ENCODE measurements at regions not wholly inside any gene's neighbourhood (a gene's known extent, or its start where the extent isn't known, plus 50 kb on each side); places are given as distances from the start of the nearest gene placed in this dataset.

- H3K4me3 ChIP-seq (ENCODE audit: low read length), result no peak overlapping the region
- no peaks in the 10 kb centered on the region for H3K9me3 ChIP-seq (replicated peaks; ENCODE audit: insufficient read depth, low read length)
- no peak overlapping the region for H2AFZ ChIP-seq (ENCODE audit: low read length)
- H3K4me1 ChIP-seq (ENCODE audit: low read length), result no peaks in the 10 kb centered on the region
- TF ChIP-seq CTCF (IDR thresholded peaks at IDR 0.05; ENCODE audit: low read length) (no peak), EZH2phosphoT487 (IDR thresholded peaks at IDR 0.05; ENCODE audit: low read length) (no peak), EZH2 (optimal IDR thresholded peaks at IDR 0.05; ENCODE audit: low read depth, low read length) (no peak)
- H3K9me2 ChIP-seq (replicated peaks; ENCODE audit: insufficient read depth, low read length), result no peaks in the 10 kb centered on the region
- H3K36me3 ChIP-seq (replicated peaks; ENCODE audit: insufficient read depth, low read length), result no peaks in the 10 kb centered on the region
- no peak for DNase-seq
- H3K27ac ChIP-seq (ENCODE audit: low read length), result no peak overlapping the region
- no peaks in the 10 kb centered on the region for H4K20me1 ChIP-seq (ENCODE audit: insufficient read depth, low read length)
- no peaks in the 10 kb centered on the region for H3F3A ChIP-seq (ENCODE audit: insufficient read depth, low read length)
- H3K79me2 ChIP-seq (ENCODE audit: low read length), result no peaks in the 10 kb centered on the region
- H3K27me3 ChIP-seq (replicated peaks; ENCODE audit: insufficient read depth, low read length), result no peaks in the 10 kb centered on the region
- no peak overlapping the region for H3K9ac ChIP-seq (ENCODE audit: low read length)
- no peak overlapping the region for H3K4me2 ChIP-seq (ENCODE audit: low read depth, low read length)
Measured at GRCh38 chr4:180618396-180618795, 1624.8 kb upstream of the TENM3 start.

GRCh38 chr4:180619440-180619839, 1623.8 kb upstream of the TENM3 start:
- no peak overlapping the region for H3K27ac ChIP-seq (ENCODE audit: low read length)
- H3K4me3 ChIP-seq (ENCODE audit: low read length), result no peak overlapping the region
- no peak for TF ChIP-seq CTCF (IDR thresholded peaks at IDR 0.05; ENCODE audit: low read length)
- TF ChIP-seq EZH2phosphoT487 (IDR thresholded peaks at IDR 0.05; ENCODE audit: low read length), result no peak
- no peak for TF ChIP-seq EZH2 (optimal IDR thresholded peaks at IDR 0.05; ENCODE audit: low read depth, low read length)
- no peaks in the 10 kb centered on the region for H3K36me3 ChIP-seq (replicated peaks; ENCODE audit: insufficient read depth, low read length)
- no peak for DNase-seq
- H3K9me2 ChIP-seq (replicated peaks; ENCODE audit: insufficient read depth, low read length), result no peaks in the 10 kb centered on the region
- H3K4me2 ChIP-seq (ENCODE audit: low read depth, low read length), result no peak overlapping the region
- H4K20me1 ChIP-seq (ENCODE audit: insufficient read depth, low read length), result no peaks in the 10 kb centered on the region
- no peaks in the 10 kb centered on the region for H3K9me3 ChIP-seq (replicated peaks; ENCODE audit: insufficient read depth, low read length)
- H3K9ac ChIP-seq (ENCODE audit: low read length), result no peak overlapping the region
- H3K27me3 ChIP-seq (replicated peaks; ENCODE audit: insufficient read depth, low read length), result no peaks in the 10 kb centered on the region
- no peaks in the 10 kb centered on the region for H3K79me2 ChIP-seq (ENCODE audit: low read length)
- no peak overlapping the region for H2AFZ ChIP-seq (ENCODE audit: low read length)
- no peaks in the 10 kb centered on the region for H3K4me1 ChIP-seq (ENCODE audit: low read length)
- H3F3A ChIP-seq (ENCODE audit: insufficient read depth, low read length), result no peaks in the 10 kb centered on the region

- H3K36me3 ChIP-seq (replicated peaks; ENCODE audit: insufficient read depth, low read length), result no peaks in the 10 kb centered on the region
- no peak overlapping the region for H3K4me2 ChIP-seq (ENCODE audit: low read depth, low read length)
- H2AFZ ChIP-seq (ENCODE audit: low read length), result no peak overlapping the region
Measured at GRCh38 chr4:180622254-180622653, 1620.9 kb upstream of the TENM3 start.

More at GRCh38 chr4:180622254-180622653, 1620.9 kb upstream of the TENM3 start:
- TF ChIP-seq CTCF (IDR thresholded peaks at IDR 0.05; ENCODE audit: low read length) (no peak), EZH2 (optimal IDR thresholded peaks at IDR 0.05; ENCODE audit: low read depth, low read length) (no peak), EZH2phosphoT487 (IDR thresholded peaks at IDR 0.05; ENCODE audit: low read length) (no peak)
- Histone ChIP-seq H3K79me2 (ENCODE audit: low read length) (no peaks in the 10 kb centered on the region), H4K20me1 (ENCODE audit: insufficient read depth, low read length) (no peaks in the 10 kb centered on the region), H3K9ac (ENCODE audit: low read length) (no peak overlapping the region), H3F3A (ENCODE audit: insufficient read depth, low read length) (no peaks in the 10 kb centered on the region), H3K27ac (ENCODE audit: low read length) (no peak overlapping the region), H3K9me2 (replicated peaks; ENCODE audit: insufficient read depth, low read length) (no peaks in the 10 kb centered on the region), H3K4me3 (ENCODE audit: low read length) (no peak overlapping the region), H3K27me3 (replicated peaks; ENCODE audit: insufficient read depth, low read length) (no peaks in the 10 kb centered on the region), H3K4me1 (ENCODE audit: low read length) (no peaks in the 10 kb centered on the region), H3K9me3 (replicated peaks; ENCODE audit: insufficient read depth, low read length) (no peaks in the 10 kb centered on the region)
- no peak for DNase-seq

Measured in MM.1S (cell line).